ENCODE measurements at regions not wholly inside any gene's neighbourhood (a gene's known extent, or its start where the extent isn't known, plus 50 kb on each side); places are given as distances from the start of the nearest gene placed in this dataset.

GRCh38 chr4:187598196-187598595 lies 397.4 kb upstream of the ZFP42 start:
- in situ Hi-C loops (cut with MboI; ENCODE audit: low pct_ligation_motif_present in 1 of 4, low pct_unique_long_range_greater_than_20kb in 1 of 4, low sequenced_read_pairs in 3 of 4) = no loop called here
- Histone ChIP-seq H3K9me3 (no peaks in the 10 kb centered on the region), H3K36me3 (no peaks in the 10 kb centered on the region), H3K27me3 (no peaks in the 10 kb centered on the region), H3K27ac (no peak overlapping the region), H3K4me3 (no peak overlapping the region), H3K4me1 (no peaks in the 10 kb centered on the region)
- no peak for DNase-seq
- 61 to 64% methylated on average over 3 to 5 of the region's 5 CpGs for WGBS, 2 donors (ENCODE audit: low coverage in 1 of 2)
- TF ChIP-seq, protein P1, sequence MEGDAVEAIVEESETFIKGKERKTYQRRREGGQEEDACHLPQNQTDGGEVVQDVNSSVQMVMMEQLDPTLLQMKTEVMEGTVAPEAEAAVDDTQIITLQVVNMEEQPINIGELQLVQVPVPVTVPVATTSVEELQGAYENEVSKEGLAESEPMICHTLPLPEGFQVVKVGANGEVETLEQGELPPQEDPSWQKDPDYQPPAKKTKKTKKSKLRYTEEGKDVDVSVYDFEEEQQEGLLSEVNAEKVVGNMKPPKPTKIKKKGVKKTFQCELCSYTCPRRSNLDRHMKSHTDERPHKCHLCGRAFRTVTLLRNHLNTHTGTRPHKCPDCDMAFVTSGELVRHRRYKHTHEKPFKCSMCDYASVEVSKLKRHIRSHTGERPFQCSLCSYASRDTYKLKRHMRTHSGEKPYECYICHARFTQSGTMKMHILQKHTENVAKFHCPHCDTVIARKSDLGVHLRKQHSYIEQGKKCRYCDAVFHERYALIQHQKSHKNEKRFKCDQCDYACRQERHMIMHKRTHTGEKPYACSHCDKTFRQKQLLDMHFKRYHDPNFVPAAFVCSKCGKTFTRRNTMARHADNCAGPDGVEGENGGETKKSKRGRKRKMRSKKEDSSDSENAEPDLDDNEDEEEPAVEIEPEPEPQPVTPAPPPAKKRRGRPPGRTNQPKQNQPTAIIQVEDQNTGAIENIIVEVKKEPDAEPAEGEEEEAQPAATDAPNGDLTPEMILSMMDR (IDR thresholded peaks at IDR 0.05) = no peak
- TF ChIP-seq POLR2AphosphoS5 (IDR thresholded peaks at IDR 0.05) (no peak), EP300 (IDR thresholded peaks at IDR 0.05; ENCODE audit: low read depth) (no peak), POLR2A (IDR thresholded peaks at IDR 0.05) (no peak)
- intact Hi-C loops (cut with DNase I; ENCODE audit: low total_unique reads) = no loop called here

- no peak for DNase-seq
- Histone ChIP-seq H3K9me3 (no peaks in the 10 kb centered on the region), H3K4me3 (no peak overlapping the region), H3K4me1 (no peaks in the 10 kb centered on the region), H3K27me3 (no peaks in the 10 kb centered on the region), H3K36me3 (no peaks in the 10 kb centered on the region), H3K27ac (no peak overlapping the region)
- TF ChIP-seq POLR2A (IDR thresholded peaks at IDR 0.05) (no peak), POLR2AphosphoS5 (IDR thresholded peaks at IDR 0.05) (no peak)
- in situ Hi-C loops (cut with MboI; ENCODE audit: low pct_ligation_motif_present in 1 of 4, low pct_unique_long_range_greater_than_20kb in 1 of 4, low sequenced_read_pairs in 3 of 4) (no loop called here), intact Hi-C loops (cut with DNase I; ENCODE audit: low total_unique reads) (no loop called here)
- WGBS, 2 donors (ENCODE audit: low coverage in 1 of 2) = 56 to 67% methylated on average over 8 to 11 of the region's 11 CpGs
These were observed 393.1 kb upstream of the ZFP42 start for GRCh38 chr4:187602339-187603092.

GRCh38 chr4:187603093-187604025 lies 392.2 kb upstream of the ZFP42 start:
- TF ChIP-seq POLR2A (IDR thresholded peaks at IDR 0.05) (no peak), POLR2AphosphoS5 (IDR thresholded peaks at IDR 0.05) (no peak), EP300 (IDR thresholded peaks at IDR 0.05; ENCODE audit: low read depth) (no peak)
- TF ChIP-seq, protein P1 (IDR thresholded peaks at IDR 0.05) = no peak
- no peak for DNase-seq
- 67% methylated on average over 5 of the region's 5 CpGs for WGBS, 2 donors (ENCODE audit: low coverage in 1 of 2)
- Histone ChIP-seq H3K27me3 (no peaks in the 10 kb centered on the region), H3K4me3 (no peak overlapping the region), H3K9me3 (no peaks in the 10 kb centered on the region), H3K4me1 (no peaks in the 10 kb centered on the region), H3K27ac (no peak overlapping the region), H3K36me3 (no peaks in the 10 kb centered on the region)
- in situ Hi-C loops (cut with MboI; ENCODE audit: low pct_ligation_motif_present in 1 of 4, low pct_unique_long_range_greater_than_20kb in 1 of 4, low sequenced_read_pairs in 3 of 4) (no loop called here), intact Hi-C loops (cut with DNase I; ENCODE audit: low total_unique reads) (no loop called here)

GRCh38 chr4:187604984-187605383 lies 390.6 kb upstream of the ZFP42 start:
- TF ChIP-seq POLR2A (IDR thresholded peaks at IDR 0.05) (no peak), POLR2AphosphoS5 (IDR thresholded peaks at IDR 0.05) (no peak), EP300 (IDR thresholded peaks at IDR 0.05; ENCODE audit: low read depth) (no peak)
- TF ChIP-seq, protein P1 (IDR thresholded peaks at IDR 0.05) = no peak
- Histone ChIP-seq H3K9me3 (no peaks in the 10 kb centered on the region), H3K4me1 (no peaks in the 10 kb centered on the region), H3K4me3 (no peak overlapping the region), H3K36me3 (no peaks in the 10 kb centered on the region), H3K27ac (no peak overlapping the region), H3K27me3 (no peaks in the 10 kb centered on the region)
- DNase-seq = no peak
- in situ Hi-C loops (cut with MboI; ENCODE audit: low pct_ligation_motif_present in 1 of 4, low pct_unique_long_range_greater_than_20kb in 1 of 4, low sequenced_read_pairs in 3 of 4) (no loop called here), intact Hi-C loops (cut with DNase I; ENCODE audit: low total_unique reads) (no loop called here)
- 67 to 75% methylated on average over 3 to 9 of the region's 9 CpGs for WGBS, 2 donors (ENCODE audit: low coverage in 1 of 2)

All from transverse colon (tissue), 4 donors.